GM18870 (cell line): ENCODE measurements at regions not wholly inside any gene's neighbourhood (a gene's known extent, or its start where the extent isn't known, plus 50 kb on each side); places are given as distances from the start of the nearest gene placed in this dataset.

ENCODE experiments used
- ATAC-seq: cut with Tn5 transposase; IDR thresholded peaks from one replicate; pipeline ENCODE4 v1.9.1; 2021; ENCODE audit warnings: moderate library complexity; ENCODE audit not compliant: unreplicated experiment

- no peak for ATAC-seq
These were observed 138.9 kb downstream of the RASEF start for GRCh38 chr9:82923912-82924605.
